ENCODE measurements at regions not wholly inside any gene's neighbourhood (a gene's known extent, or its start where the extent isn't known, plus 50 kb on each side); places are given as distances from the start of the nearest gene placed in this dataset.

DNA sequence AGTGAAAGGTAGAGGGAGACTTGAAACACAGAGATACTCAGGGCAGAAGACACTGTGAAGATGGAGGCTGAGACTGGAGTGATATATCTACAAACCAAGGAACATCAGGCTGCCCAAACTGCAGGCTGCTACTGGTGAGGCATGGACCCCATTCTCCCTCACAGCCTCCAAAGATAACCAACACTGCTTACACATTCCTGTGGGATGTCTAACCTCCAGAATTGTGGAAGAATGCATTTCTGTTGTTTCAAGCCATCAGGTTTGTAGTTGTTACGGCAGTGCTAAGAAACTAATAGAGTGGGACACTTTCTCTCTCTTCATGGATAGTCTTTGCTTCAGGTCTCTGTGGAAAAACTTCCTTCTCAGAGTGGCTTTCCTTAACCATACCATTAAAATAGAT, 182.6 kb upstream of the TMEM106B start:
- TF ChIP-seq MAX (IDR thresholded peaks at IDR 0.05) (no peak), GABPA (IDR thresholded peaks at IDR 0.05 in 1 of 2, conservative IDR thresholded peaks at IDR 0.05 in 1 of 2) (no peak), CTCF (IDR thresholded peaks at IDR 0.05; ENCODE audit: low read depth, low read length, missing input control) (no peak)

Measured in liver (tissue), 3 donors.